IMR-90 (cell line): ENCODE measurements at regions not wholly inside any gene's neighbourhood (a gene's known extent, or its start where the extent isn't known, plus 50 kb on each side); places are given as distances from the start of the nearest gene placed in this dataset.

ENCODE experiments used
- ATAC-seq: fragments of 200-7000 bp; cut with Tn5 transposase; 2 replicates; pipeline ENCODE4 v1.9.1; 2020; ENCODE audit warnings: low read depth, mild to moderate bottlenecking, moderate library complexity
- BruUV-seq: library from RNA; stranded (reverse); fragments of 400-500 nt; replicated peaks from 2 replicates; lab custom pipeline; 2021; lab: Mats Ljungman, UMichigan
- CTCF ChIA-PET: fragments of 300-600 bp; formaldehyde crosslinking; extraction: SDS; loops from one replicate; lab custom pipeline; 2021; ENCODE audit warnings: antibody characterized with exemption; lab: Yijun Ruan, JAX
- POLR2A ChIA-PET: fragments of 300-600 bp; sonication (Branson Sonifier 250); formaldehyde crosslinking; loops from one replicate; lab custom pipeline; 2022; ENCODE audit warnings: antibody characterized with exemption; ENCODE audit not compliant: unreplicated experiment; lab: Charles Lee
- DNase-seq: peaks from one replicate; pipeline ENCODE4 v3.0.0; 2013
- H2AFZ ChIP-seq: replicated peaks from 2 replicates; pipeline ENCODE3; 2013; ENCODE audit warnings: low read length, mild to moderate bottlenecking; ENCODE audit not compliant: poor library complexity
- H2AK5ac ChIP-seq: 2 replicates; pipeline ENCODE4 v1.6.1; 2013; ENCODE audit warnings: low read depth, low read length, inconsistent platforms
- H2AK9ac ChIP-seq: replicated peaks from 2 replicates; pipeline ENCODE3; 2013; ENCODE audit warnings: mild to moderate bottlenecking, low read depth, low read length, moderate library complexity; ENCODE audit not compliant: poor library complexity
- H2BK120ac ChIP-seq: 2 replicates; pipeline ENCODE4 v1.6.1; 2013; ENCODE audit warnings: low read depth, low read length, inconsistent platforms
- H2BK15ac ChIP-seq: 3 replicates; pipeline ENCODE4 v1.6.1; 2013; ENCODE audit warnings: low read depth, low read length, inconsistent platforms
- H2BK20ac ChIP-seq: 2 replicates; pipeline ENCODE4 v1.6.1; 2013; ENCODE audit warnings: low read depth, mild to moderate bottlenecking, inconsistent platforms, low read length, moderate library complexity
- H2BK5ac ChIP-seq: 2 replicates; pipeline ENCODE4 v1.6.1; 2013; ENCODE audit warnings: mild to moderate bottlenecking, low read depth, low read length, inconsistent platforms; ENCODE audit not compliant: poor library complexity, severe bottlenecking
- H3K14ac ChIP-seq: replicated peaks from 2 replicates; pipeline ENCODE4 v1.6.1; 2013; ENCODE audit warnings: low read depth, low read length, inconsistent platforms
- H3K18ac ChIP-seq: 2 replicates; pipeline ENCODE4 v1.6.1; 2013; ENCODE audit warnings: low read depth, low read length, control low read depth
- H3K23ac ChIP-seq: 2 replicates; pipeline ENCODE4 v1.6.1; 2013; ENCODE audit warnings: low read depth, low read length, inconsistent platforms
- H3K27ac ChIP-seq: 2 replicates; pipeline ENCODE4 v1.5.1; 2013; ENCODE audit warnings: mild to moderate bottlenecking, control low read depth, low read length; ENCODE audit not compliant: insufficient read depth
- H3K27me3 ChIP-seq: 2 replicates; pipeline ENCODE4 v1.6.1; 2013; ENCODE audit warnings: low read length; ENCODE audit not compliant: control insufficient read depth, insufficient read depth
- H3K36me3 ChIP-seq: 2 replicates; pipeline ENCODE4 v1.6.1; 2013; ENCODE audit warnings: low read length, mixed read lengths; ENCODE audit not compliant: control insufficient read depth, insufficient read depth
- H3K4ac ChIP-seq: 2 replicates; pipeline ENCODE4 v1.6.1; 2013; ENCODE audit warnings: low read depth, low read length, inconsistent platforms
- H3K4me1 ChIP-seq: 2 replicates; pipeline ENCODE4 v1.6.1; 2013; ENCODE audit warnings: low read length, mixed read lengths; ENCODE audit not compliant: control insufficient read depth, insufficient read depth
- H3K4me2 ChIP-seq: 2 replicates; pipeline ENCODE4 v1.6.1; 2013; ENCODE audit warnings: low read depth, mild to moderate bottlenecking, control low read depth, low read length, moderate library complexity
- H3K4me3 ChIP-seq: 2 replicates; pipeline ENCODE4 v1.5.1; 2013; ENCODE audit warnings: low read depth, mild to moderate bottlenecking, control low read depth, low read length, moderate library complexity; ENCODE audit not compliant: insufficient read depth
- H3K56ac ChIP-seq: 2 replicates; pipeline ENCODE4 v1.6.1; 2013; ENCODE audit warnings: low read length, inconsistent platforms; ENCODE audit not compliant: insufficient read depth; ENCODE audit errors: extremely low read depth
- H3K79me1 ChIP-seq, 2 experiments: 2 replicates each; pipeline ENCODE4 v1.6.1; 2013; ENCODE audit warnings: low read length in 2 of 2, inconsistent platforms in 1 of 2, low read depth in 1 of 2
- H3K9ac ChIP-seq: 2 replicates; pipeline ENCODE4 v1.6.1; 2013; ENCODE audit warnings: low read depth, low read length, control low read depth
- H3K9me1 ChIP-seq: 2 replicates; pipeline ENCODE4 v1.6.1; 2013; ENCODE audit warnings: low read length, inconsistent platforms; ENCODE audit not compliant: insufficient read depth
- H3K9me3 ChIP-seq: 2 replicates; pipeline ENCODE4 v1.6.1; 2013; ENCODE audit warnings: low read length; ENCODE audit not compliant: control insufficient read depth, insufficient read depth
- H4K20me1 ChIP-seq: 2 replicates; pipeline ENCODE4 v1.6.1; 2013; ENCODE audit warnings: low read length, inconsistent platforms; ENCODE audit not compliant: insufficient read depth
- H4K5ac ChIP-seq: 2 replicates; pipeline ENCODE4 v1.6.1; 2013; ENCODE audit warnings: mild to moderate bottlenecking, low read depth, low read length, control low read depth
- H4K8ac ChIP-seq, 2 experiments: 2 replicates each; pipeline ENCODE4 v1.6.1; 2013; ENCODE audit warnings: low read depth in 2 of 2, low read length in 2 of 2, control low read depth in 1 of 2, inconsistent platforms in 1 of 2
- H4K91ac ChIP-seq: 2 replicates; pipeline ENCODE4 v1.6.1; 2013; ENCODE audit warnings: low read depth, low read length, inconsistent platforms; ENCODE audit not compliant: insufficient read depth
- BHLHE40 ChIP-seq: fragments of 150-350 bp; IDR thresholded peaks from 2 replicates; pipeline ENCODE4 v1.6.1; 2016; ENCODE audit warnings: mild to moderate bottlenecking, low read depth, low read length
- CEBPB ChIP-seq: IDR thresholded peaks from 2 replicates; pipeline ENCODE4 v1.6.1; 2012; ENCODE audit warnings: low read depth, low read length, improper control_type of control experiment
- CHD1 ChIP-seq: IDR thresholded peaks from 2 replicates; pipeline ENCODE4 v1.6.1; 2012; ENCODE audit warnings: low read depth, low read length, improper control_type of control experiment
- CTCF ChIP-seq: conservative IDR thresholded peaks from 2 replicates; pipeline ENCODE4 v1.5.1; 2012; ENCODE audit warnings: mild to moderate bottlenecking, low read depth, low read length, improper control_type of control experiment
- ELK1 ChIP-seq: fragments of 150-350 bp; IDR thresholded peaks from 2 replicates; pipeline ENCODE4 v1.6.1; 2016; ENCODE audit warnings: low read depth, mild to moderate bottlenecking, low read length, moderate library complexity, borderline replicate concordance
- FOS ChIP-seq: fragments of 150-350 bp; IDR thresholded peaks from 2 replicates; pipeline ENCODE4 v1.6.1; 2016; ENCODE audit warnings: low read depth, low read length
- MAFK ChIP-seq: IDR thresholded peaks from 2 replicates; pipeline ENCODE4 v1.6.1; 2012; ENCODE audit warnings: low read depth, low read length, improper control_type of control experiment
- MAZ ChIP-seq: IDR thresholded peaks from 2 replicates; pipeline ENCODE4 v1.6.1; 2012; ENCODE audit warnings: low read depth, mild to moderate bottlenecking, low read length, improper control_type of control experiment, moderate library complexity, borderline replicate concordance
- MXI1 ChIP-seq: IDR thresholded peaks from 2 replicates; pipeline ENCODE4 v1.6.1; 2012; ENCODE audit warnings: low read depth, mild to moderate bottlenecking, low read length, moderate library complexity, borderline replicate concordance
- NFE2L2 ChIP-seq: fragments of 150-350 bp; IDR thresholded peaks from 2 replicates; pipeline ENCODE4 v1.6.1; 2016; ENCODE audit warnings: low read depth, mild to moderate bottlenecking, low read length
- POLR2A ChIP-seq: IDR thresholded peaks from 2 replicates; pipeline ENCODE4 v1.6.1; 2012; ENCODE audit warnings: mild to moderate bottlenecking, low read depth, low read length
- RCOR1 ChIP-seq: IDR thresholded peaks from 2 replicates; pipeline ENCODE4 v1.6.1; 2012; ENCODE audit warnings: mild to moderate bottlenecking, low read length, improper control_type of control experiment; ENCODE audit not compliant: insufficient replicate concordance
- RFX5 ChIP-seq: IDR thresholded peaks from 2 replicates; pipeline ENCODE4 v1.8.0; 2012; ENCODE audit warnings: low read depth, mild to moderate bottlenecking, low read length, moderate library complexity
- SMC3 ChIP-seq: fragments of 150-350 bp; IDR thresholded peaks from 2 replicates; pipeline ENCODE4 v1.6.1; 2016; ENCODE audit warnings: low read depth, mild to moderate bottlenecking, antibody characterized with exemption, low read length, moderate library complexity
- USF2 ChIP-seq: fragments of 150-350 bp; IDR thresholded peaks from 2 replicates; pipeline ENCODE4 v1.6.1; 2017; ENCODE audit warnings: mild to moderate bottlenecking, antibody characterized with exemption, low read length, low read depth
- WGBS, 2 experiments: methylation state at CpG; one replicate each; pipeline versions ENCODE4 v1.1.5 to v1.1.7; 2013; ENCODE audit warnings: missing lambda C conversion rate in 2 of 2; ENCODE audit not compliant: insufficient read length in 1 of 2; ENCODE audit errors: extremely low coverage in 2 of 2; 5-methylcytosine and 5-hydroxymethylcytosine counted together
- dilution Hi-C: fragments of 300-500 bp; cut with HindIII; formaldehyde crosslinking; loops from one replicate; pipeline ENCODE4 v1.14.3; 2018; ENCODE audit warnings: low sequenced_read_pairs; ENCODE audit not compliant: unreplicated experiment
- in situ Hi-C: fragments of 300-500 bp; cut with MboI; formaldehyde crosslinking; loops from 3 replicates; pipeline ENCODE4 v1.14.3; 2019; ENCODE audit warnings: low sequenced_read_pairs, inconsistent platforms, mixed read lengths
- intact Hi-C: fragments of 100-400 bp; cut with micrococcal nuclease; formaldehyde crosslinking; loops from 2 replicates; pipeline ENCODE4 v1.10.0; 2022

DNA sequence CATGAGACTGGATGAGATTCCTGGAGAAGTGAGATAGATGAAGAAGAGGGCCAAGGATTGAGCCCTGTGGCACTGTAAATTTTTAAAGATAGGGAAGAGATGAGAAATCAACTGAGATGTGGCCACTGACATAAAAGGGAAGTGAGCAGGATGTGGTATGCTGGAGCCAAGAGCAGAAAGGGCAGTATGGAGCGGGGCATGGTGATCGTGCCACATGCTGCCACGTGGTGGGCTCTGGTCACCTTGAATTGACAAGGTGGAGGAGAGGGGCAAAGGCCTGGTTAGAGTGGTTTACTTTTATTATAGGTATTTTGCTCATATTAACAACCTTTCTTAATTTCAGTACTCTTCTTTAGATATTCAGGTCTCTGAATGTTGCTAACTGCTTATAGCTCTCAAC lies 257.9 kb downstream of the NEDD1 start:
- no peaks in the 10 kb centered on the region for H3K4me1 ChIP-seq
- no peaks in the 10 kb centered on the region for H3K79me1 ChIP-seq
- no peak overlapping the region for H4K5ac ChIP-seq
- no peaks in the 10 kb centered on the region for H3K27me3 ChIP-seq
- dilution Hi-C loops = no loop called here
- H2BK5ac ChIP-seq = no peak overlapping the region
- H2AK9ac ChIP-seq = no peak overlapping the region
- no peak overlapping the region for H2BK120ac ChIP-seq
- H3K27ac ChIP-seq = no peak overlapping the region
- H2BK20ac ChIP-seq = no peak overlapping the region
- WGBS, 2 experiments = no CpG with 5 or more reads among the region's 3 CpGs
- in situ Hi-C loops = no loop called here
- peaks cover 5% of the 10 kb centered on the region for H3K9me3 ChIP-seq
- no peaks in the 10 kb centered on the region for H3K9me1 ChIP-seq
- no peaks in the 10 kb centered on the region for H3K36me3 ChIP-seq
- no peak overlapping the region for H2BK15ac ChIP-seq
- ChIA-PET POLR2A (no interaction called here), CTCF (no interaction called here)
- BruUV-seq = no TSS peak
- H3K14ac ChIP-seq = no peak overlapping the region
- H4K20me1 ChIP-seq = no peaks in the 10 kb centered on the region
- no peak overlapping the region for H3K18ac ChIP-seq
- H2AK5ac ChIP-seq = no peak overlapping the region
- H2AFZ ChIP-seq = no peak overlapping the region
- H3K4me2 ChIP-seq = no peak overlapping the region
- no peak overlapping the region for H3K56ac ChIP-seq
- ATAC-seq = no peak
- H3K23ac ChIP-seq = no peak overlapping the region
- H3K4ac ChIP-seq = no peak overlapping the region
- H4K8ac ChIP-seq = no peak overlapping the region
- H4K91ac ChIP-seq = no peak overlapping the region
- no peak for DNase-seq
- intact Hi-C loops = no loop called here
- H3K4me3 ChIP-seq = no peak overlapping the region
- no peak overlapping the region for H3K9ac ChIP-seq
- TF ChIP-seq RCOR1 = no peak
- no peak for TF ChIP-seq CHD1
- no peak for TF ChIP-seq MXI1
- TF ChIP-seq USF2 = no peak
- TF ChIP-seq RFX5 = no peak
- no peak for TF ChIP-seq BHLHE40
- TF ChIP-seq MAZ = no peak
- TF ChIP-seq ELK1 = no peak
- no peak for TF ChIP-seq SMC3
- TF ChIP-seq NFE2L2 = no peak
- no peak for TF ChIP-seq CEBPB
- no peak for TF ChIP-seq POLR2A
- no peak for TF ChIP-seq MAFK
- no peak for TF ChIP-seq FOS
- TF ChIP-seq CTCF = no peak
